Left kidney (tissue), 1 donor: ENCODE measurements at regions not wholly inside any gene's neighbourhood (a gene's known extent, or its start where the extent isn't known, plus 50 kb on each side); places are given as distances from the start of the nearest gene placed in this dataset.

Experiments used
- DNase-seq: peaks from one replicate; pipeline ENCODE4 v3.0.0-alpha.2; 2013

GRCh38 chr15:31554261-31554660 is 227.6 kb downstream of the KLF13 start:
- DNase-seq = no peak

- no peak for DNase-seq
These were observed 228.4 kb downstream of the KLF13 start for GRCh38 chr15:31555022-31555421.

- DNase-seq = no peak
These were observed 230.0 kb downstream of the KLF13 start for GRCh38 chr15:31556494-31557150.

GRCh38 chr15:31557899-31558298 is 231.3 kb downstream of the KLF13 start:
- DNase-seq = no peak

GRCh38 chr15:31558840-31559239 is 232.2 kb downstream of the KLF13 start:
- no peak for DNase-seq

GRCh38 chr15:31559786-31560185 is 233.2 kb downstream of the KLF13 start:
- DNase-seq = no peak

GRCh38 chr15:31560643-31561042 is 234.0 kb downstream of the KLF13 start:
- DNase-seq = no peak

- DNase-seq = no peak
These were observed 234.5 kb downstream of the KLF13 start for GRCh38 chr15:31561156-31561555.

GRCh38 chr15:31563001-31563400 is 236.4 kb downstream of the KLF13 start:
- DNase-seq = no peak

- no peak for DNase-seq
These were observed 236.8 kb downstream of the KLF13 start for GRCh38 chr15:31563421-31563820.

- no peak for DNase-seq
These were observed 241.2 kb downstream of the KLF13 start for GRCh38 chr15:31567861-31568260.

GRCh38 chr15:31569836-31570235 is 243.2 kb downstream of the KLF13 start:
- no peak for DNase-seq

- DNase-seq = no peak
These were observed 244.0 kb downstream of the KLF13 start for GRCh38 chr15:31570591-31570990.

- DNase-seq = no peak
These were observed 245.0 kb downstream of the KLF13 start for GRCh38 chr15:31571676-31572075.

GRCh38 chr15:31573759-31574158 is 247.1 kb downstream of the KLF13 start:
- DNase-seq = no peak

- DNase-seq = no peak
These were observed 248.1 kb downstream of the KLF13 start for GRCh38 chr15:31574766-31575165.

GRCh38 chr15:31577108-31577507 is 250.5 kb downstream of the KLF13 start:
- no peak for DNase-seq

GRCh38 chr15:31579282-31579681 is 252.6 kb downstream of the KLF13 start:
- DNase-seq = no peak

- DNase-seq = no peak
These were observed 253.3 kb downstream of the KLF13 start for GRCh38 chr15:31579976-31580375.

- no peak for DNase-seq
These were observed 257.6 kb downstream of the KLF13 start for GRCh38 chr15:31584195-31584594.

- DNase-seq = no peak
These were observed 258.6 kb downstream of the KLF13 start for GRCh38 chr15:31585240-31585639.

GRCh38 chr15:31586841-31587240 is 260.2 kb downstream of the KLF13 start:
- DNase-seq = no peak

GRCh38 chr15:31587583-31587982 is 260.9 kb downstream of the KLF13 start:
- no peak for DNase-seq

- DNase-seq = no peak
These were observed 264.0 kb downstream of the KLF13 start for GRCh38 chr15:31590609-31591008.

GRCh38 chr15:31591908-31592307 is 265.3 kb downstream of the KLF13 start:
- no peak for DNase-seq
